ENCODE measurements at regions not wholly inside any gene's neighbourhood (a gene's known extent, or its start where the extent isn't known, plus 50 kb on each side); places are given as distances from the start of the nearest gene placed in this dataset.
"Not testable (repeated sequence)": the region's sequence is repeated elsewhere in the genome, so short reads cannot be mapped to it uniquely, and the experiment has no call there.

DNA sequence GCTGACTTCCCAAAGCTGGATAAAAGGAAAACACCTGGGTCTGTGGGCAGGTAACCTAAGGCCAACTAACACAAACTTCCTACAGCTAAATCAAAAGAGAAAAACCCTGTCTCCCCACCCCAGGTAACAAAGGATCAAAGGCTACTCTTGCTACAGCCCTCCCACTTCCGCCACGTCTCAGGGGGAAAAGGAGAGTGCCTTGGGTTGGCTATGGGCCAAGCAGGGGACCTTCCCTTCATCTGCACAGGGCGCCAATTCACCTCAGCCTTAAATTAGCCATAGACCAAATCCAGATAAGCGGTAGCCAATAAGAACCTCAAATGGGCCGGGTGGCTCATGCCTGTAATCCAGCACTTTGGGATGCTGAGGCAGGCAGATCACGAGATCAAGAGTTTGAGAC is 69.1 kb upstream of the LANCL2 start:
- intact Hi-C loops (cut with DNase I) = no loop called here

DNA sequence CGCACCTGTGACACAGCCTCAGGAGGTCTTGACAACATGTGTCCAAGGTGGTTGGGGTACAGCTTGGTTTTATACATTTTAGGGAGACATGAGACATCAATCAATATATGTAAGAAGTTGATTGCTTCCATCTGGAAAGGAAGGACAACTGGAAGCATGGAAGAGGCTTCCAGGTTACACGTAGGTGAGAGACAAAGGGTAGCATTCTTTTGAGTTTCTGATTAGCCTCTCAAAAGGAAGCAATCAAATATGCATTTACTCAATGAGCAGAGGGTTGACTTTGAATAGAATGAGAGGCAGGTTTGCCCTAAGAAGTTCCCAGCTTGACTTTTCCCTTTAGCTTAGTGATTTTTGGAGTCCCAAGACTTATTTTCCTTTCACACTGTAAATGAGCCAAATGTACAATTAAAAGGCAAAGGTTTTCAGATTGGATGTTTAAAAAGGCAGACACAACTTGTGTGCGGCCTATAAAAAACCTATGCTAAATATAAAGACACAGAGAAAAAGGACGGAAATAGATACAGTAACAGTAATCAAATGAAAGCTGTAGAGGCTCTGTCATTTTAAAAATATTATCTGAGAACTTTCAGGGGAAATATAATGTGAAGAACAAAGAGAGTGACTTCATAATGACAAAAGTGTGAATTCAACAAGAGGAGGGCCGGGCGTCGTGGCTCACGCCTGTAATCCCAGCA is 65.7 kb upstream of the LANCL2 start:
- intact Hi-C loops (cut with DNase I) = no loop called here
- DNase-seq (ENCODE audit: low spot score) = no peak

More for the DNA sequence above, 69.1 kb upstream of the LANCL2 start:
- no peak for DNase-seq (ENCODE audit: low spot score)

DNA sequence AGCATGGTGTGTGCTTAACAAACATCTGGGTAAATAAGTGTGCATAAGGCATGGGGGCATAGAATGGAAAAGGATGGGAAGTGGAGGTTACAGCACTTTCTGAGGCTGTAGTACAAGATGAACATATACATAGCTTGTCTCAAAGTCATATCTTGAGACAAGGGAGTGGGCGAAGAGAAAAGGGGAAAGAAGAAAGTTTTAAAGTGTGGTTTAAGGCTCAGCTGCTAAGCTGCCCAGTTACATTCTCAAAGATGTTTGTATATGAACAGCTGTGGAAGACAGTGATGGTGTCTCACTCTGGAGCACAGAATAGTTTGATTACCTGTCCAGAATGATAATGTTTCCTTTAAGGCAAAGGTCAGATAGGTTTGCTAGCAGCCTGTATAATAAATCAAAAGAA is 61.9 kb upstream of the LANCL2 start:
- intact Hi-C loops (cut with DNase I) = no loop called here
- DNase-seq (ENCODE audit: low spot score) = no peak

GRCh38 chr7:55304018-55304762 is 60.9 kb upstream of the LANCL2 start:
- no peak for DNase-seq (ENCODE audit: low spot score)
- intact Hi-C loops (cut with DNase I) = no loop called here

GRCh38 chr7:55305135-55305534 is 60.0 kb upstream of the LANCL2 start:
- intact Hi-C loops (cut with DNase I) = no loop called here
- DNase-seq (ENCODE audit: low spot score) = no peak

GRCh38 chr7:55306331-55306730 is 58.8 kb upstream of the LANCL2 start:
- intact Hi-C loops (cut with DNase I) = no loop called here
- DNase-seq (ENCODE audit: low spot score) = no peak

- no peak for DNase-seq (ENCODE audit: low spot score)
- intact Hi-C loops (cut with DNase I) = no loop called here
These were observed 57.8 kb upstream of the LANCL2 start for GRCh38 chr7:55307123-55307916.

DNA sequence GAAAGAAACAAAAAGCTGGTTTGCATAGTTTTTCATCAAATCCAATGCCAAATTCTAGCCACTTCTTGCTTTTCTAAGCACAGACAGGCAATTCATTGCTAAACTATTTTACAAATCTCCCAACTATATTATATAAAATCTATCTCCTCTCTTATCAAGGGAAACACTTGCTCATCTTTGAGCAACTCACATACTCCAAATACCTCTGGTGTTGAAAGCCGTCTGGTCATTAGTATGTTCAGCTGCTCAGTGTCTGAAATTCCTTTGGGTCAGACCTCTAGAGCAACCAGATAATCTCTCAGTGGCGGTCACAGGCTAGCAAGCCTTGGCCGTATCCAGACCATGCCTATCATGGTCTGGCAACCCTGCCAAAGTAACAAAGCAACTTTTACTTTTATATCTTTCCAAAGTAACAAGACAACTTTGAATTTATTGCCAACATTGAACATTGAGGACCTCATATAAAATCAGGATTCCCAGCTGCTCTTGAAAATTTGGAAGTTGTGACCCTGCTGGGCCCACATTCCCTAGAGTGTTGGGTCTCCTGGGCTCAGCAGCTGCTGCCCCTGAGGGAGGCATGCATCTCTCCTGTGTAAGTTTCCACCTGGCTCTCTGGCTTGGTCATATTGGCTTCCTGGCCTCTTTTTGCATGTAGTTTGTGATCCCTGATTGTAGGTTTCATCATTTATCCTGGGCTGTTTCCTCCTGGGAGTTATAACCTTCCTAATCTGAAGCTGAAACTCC is 56.8 kb upstream of the LANCL2 start:
- no peak for DNase-seq (ENCODE audit: low spot score)
- intact Hi-C loops (cut with DNase I) = no loop called here

GRCh38 chr7:55309040-55309991 is 55.8 kb upstream of the LANCL2 start:
- intact Hi-C loops (cut with DNase I) = no loop called here

DNA sequence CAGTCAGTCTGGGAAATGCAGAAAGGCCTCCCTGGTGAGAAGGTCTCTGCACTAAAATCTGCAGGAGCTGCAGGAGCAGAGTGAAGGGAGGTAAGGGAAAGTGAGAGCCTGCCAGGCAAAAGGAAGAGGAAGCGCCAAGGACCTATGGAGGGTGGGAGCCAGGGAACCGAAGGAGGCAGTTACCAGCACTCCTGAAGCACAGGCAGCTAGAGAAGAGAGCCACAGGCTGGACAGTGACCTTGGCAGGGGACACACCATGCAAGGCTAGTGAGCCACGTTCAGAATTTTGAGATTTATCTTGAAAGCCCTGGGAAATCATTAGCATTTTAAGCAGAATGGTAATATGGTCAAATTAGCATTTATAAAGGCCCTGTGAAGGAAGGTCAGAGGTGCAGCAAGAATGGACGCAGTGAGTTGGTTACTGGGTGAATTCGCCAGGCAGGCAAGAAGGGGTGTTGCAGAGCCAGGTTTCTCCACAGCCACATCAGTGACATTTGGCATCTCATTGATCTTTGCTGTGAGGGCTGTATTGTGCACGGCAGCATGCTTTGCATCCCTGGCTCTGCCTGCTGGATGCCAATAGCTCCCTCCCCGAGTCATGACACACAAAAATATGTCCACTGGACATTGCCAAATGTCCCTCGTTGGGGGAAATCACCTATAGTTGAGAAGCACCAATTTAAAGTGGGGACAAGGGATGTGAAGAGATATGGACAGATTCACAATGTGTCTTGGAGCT is 54.7 kb upstream of the LANCL2 start:
- DNase-seq (ENCODE audit: low spot score) = no peak

More at GRCh38 chr7:55309040-55309991, 55.8 kb upstream of the LANCL2 start:
- DNase-seq (ENCODE audit: low spot score) = no peak

GRCh38 chr7:55311892-55312291 is 53.2 kb upstream of the LANCL2 start:
- intact Hi-C loops (cut with DNase I); DNase-seq (ENCODE audit: low spot score): not testable (repeated sequence)

More for the DNA sequence above, 54.7 kb upstream of the LANCL2 start:
- intact Hi-C loops (cut with DNase I) = no loop called here

GRCh38 chr7:55313671-55314070 is 51.5 kb upstream of the LANCL2 start:
- intact Hi-C loops (cut with DNase I); DNase-seq (ENCODE audit: low spot score): not testable (repeated sequence)

GRCh38 chr7:55314967-55315366 is 50.2 kb upstream of the LANCL2 start:
- intact Hi-C loops (cut with DNase I) = no loop called here
- DNase-seq (ENCODE audit: low spot score) = no peak

All from posterior vena cava (tissue), 2 donors.